ENCODE measurements at regions not wholly inside any gene's neighbourhood (a gene's known extent, or its start where the extent isn't known, plus 50 kb on each side); places are given as distances from the start of the nearest gene placed in this dataset.

DNA sequence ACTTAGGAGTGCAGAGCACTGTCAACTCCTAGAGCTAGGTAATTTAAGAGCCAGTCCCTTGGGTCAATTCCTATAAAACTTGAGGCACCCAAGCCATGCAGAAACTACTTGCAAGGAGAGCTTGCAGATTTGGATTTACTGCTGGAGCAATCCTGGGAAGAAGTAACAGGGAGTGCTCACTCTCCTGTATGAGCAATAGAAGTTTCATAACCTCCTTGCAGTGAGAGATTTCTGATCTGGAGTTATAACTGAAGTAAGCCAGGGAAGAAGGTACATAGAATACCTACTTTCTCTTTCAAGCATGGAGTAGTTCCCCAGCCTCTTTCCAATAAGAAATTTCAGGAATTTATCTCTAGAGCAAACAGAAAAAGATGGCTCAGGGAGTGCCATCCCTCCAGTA is 650.1 kb upstream of the USP15 start:
- Histone ChIP-seq H3K9me3 (ENCODE audit: severe bottlenecking) (no peaks in the 10 kb centered on the region), H3K36me3 (ENCODE audit: low read depth) (no peaks in the 10 kb centered on the region), H3K27ac (ENCODE audit: poor library complexity, severe bottlenecking) (no peak overlapping the region), H3K27me3 (ENCODE audit: insufficient read depth, poor library complexity, severe bottlenecking) (no peaks in the 10 kb centered on the region), H3K4me3 (ENCODE audit: severe bottlenecking) (no peak overlapping the region), H3K4me1 (ENCODE audit: insufficient read depth, poor library complexity, severe bottlenecking) (no peaks in the 10 kb centered on the region)
- TF ChIP-seq, protein P1, sequence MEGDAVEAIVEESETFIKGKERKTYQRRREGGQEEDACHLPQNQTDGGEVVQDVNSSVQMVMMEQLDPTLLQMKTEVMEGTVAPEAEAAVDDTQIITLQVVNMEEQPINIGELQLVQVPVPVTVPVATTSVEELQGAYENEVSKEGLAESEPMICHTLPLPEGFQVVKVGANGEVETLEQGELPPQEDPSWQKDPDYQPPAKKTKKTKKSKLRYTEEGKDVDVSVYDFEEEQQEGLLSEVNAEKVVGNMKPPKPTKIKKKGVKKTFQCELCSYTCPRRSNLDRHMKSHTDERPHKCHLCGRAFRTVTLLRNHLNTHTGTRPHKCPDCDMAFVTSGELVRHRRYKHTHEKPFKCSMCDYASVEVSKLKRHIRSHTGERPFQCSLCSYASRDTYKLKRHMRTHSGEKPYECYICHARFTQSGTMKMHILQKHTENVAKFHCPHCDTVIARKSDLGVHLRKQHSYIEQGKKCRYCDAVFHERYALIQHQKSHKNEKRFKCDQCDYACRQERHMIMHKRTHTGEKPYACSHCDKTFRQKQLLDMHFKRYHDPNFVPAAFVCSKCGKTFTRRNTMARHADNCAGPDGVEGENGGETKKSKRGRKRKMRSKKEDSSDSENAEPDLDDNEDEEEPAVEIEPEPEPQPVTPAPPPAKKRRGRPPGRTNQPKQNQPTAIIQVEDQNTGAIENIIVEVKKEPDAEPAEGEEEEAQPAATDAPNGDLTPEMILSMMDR (IDR thresholded peaks at IDR 0.05; ENCODE audit: poor library complexity, severe bottlenecking), result no peak
- no peak for DNase-seq (ENCODE audit: low spot score)
- no peak for ATAC-seq (ENCODE audit: low read depth)

GRCh38 chr12:61629702-61630101 is 630.5 kb upstream of the USP15 start:
- ATAC-seq (ENCODE audit: low read depth) (no peak), DNase-seq (ENCODE audit: low spot score) (no peak)
- Histone ChIP-seq H3K4me1 (ENCODE audit: insufficient read depth, poor library complexity, severe bottlenecking) (no peaks in the 10 kb centered on the region), H3K36me3 (ENCODE audit: low read depth) (no peaks in the 10 kb centered on the region), H3K27me3 (ENCODE audit: insufficient read depth, poor library complexity, severe bottlenecking) (no peaks in the 10 kb centered on the region), H3K9me3 (ENCODE audit: severe bottlenecking) (no peaks in the 10 kb centered on the region), H3K4me3 (ENCODE audit: severe bottlenecking) (no peak overlapping the region), H3K27ac (ENCODE audit: poor library complexity, severe bottlenecking) (no peak overlapping the region)
- TF ChIP-seq, protein P1 (IDR thresholded peaks at IDR 0.05; ENCODE audit: poor library complexity, severe bottlenecking), result no peak

DNA sequence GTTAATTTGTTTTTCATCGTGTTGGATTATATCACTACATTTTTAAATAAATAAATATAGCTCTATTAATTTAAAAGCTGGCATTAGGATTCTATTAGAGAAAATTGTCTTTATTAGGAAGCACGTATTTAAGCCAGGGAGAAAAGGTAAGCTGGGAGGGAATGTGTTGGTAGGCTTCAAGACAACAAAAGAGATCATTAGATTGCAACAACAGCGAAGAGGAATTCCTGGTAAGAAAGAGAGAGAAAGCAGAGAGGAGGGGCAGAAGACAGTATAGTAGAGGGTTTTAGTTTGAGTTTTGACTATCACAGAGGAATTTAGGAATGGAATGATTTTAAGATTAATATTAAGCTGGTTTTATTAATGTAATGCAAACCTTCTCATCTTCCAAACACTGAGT is 613.6 kb upstream of the USP15 start:
- Histone ChIP-seq H3K36me3 (ENCODE audit: low read depth) (no peaks in the 10 kb centered on the region), H3K4me1 (ENCODE audit: insufficient read depth, poor library complexity, severe bottlenecking) (no peaks in the 10 kb centered on the region), H3K27me3 (ENCODE audit: insufficient read depth, poor library complexity, severe bottlenecking) (no peaks in the 10 kb centered on the region), H3K4me3 (ENCODE audit: severe bottlenecking) (no peak overlapping the region), H3K9me3 (ENCODE audit: severe bottlenecking) (no peaks in the 10 kb centered on the region), H3K27ac (ENCODE audit: poor library complexity, severe bottlenecking) (no peak overlapping the region)
- ATAC-seq (ENCODE audit: low read depth), result no peak
- no peak for DNase-seq (ENCODE audit: low spot score)
- TF ChIP-seq, protein P1 (IDR thresholded peaks at IDR 0.05; ENCODE audit: poor library complexity, severe bottlenecking), result no peak

GRCh38 chr12:61647566-61647965 is 612.6 kb upstream of the USP15 start:
- no peak overlapping the region for H3K4me3 ChIP-seq (ENCODE audit: severe bottlenecking)
- no peak overlapping the region for H3K27ac ChIP-seq (ENCODE audit: poor library complexity, severe bottlenecking)
- no peaks in the 10 kb centered on the region for H3K4me1 ChIP-seq (ENCODE audit: insufficient read depth, poor library complexity, severe bottlenecking)
- ATAC-seq (ENCODE audit: low read depth) (no peak), DNase-seq (ENCODE audit: low spot score) (no peak)
- H3K36me3 ChIP-seq (ENCODE audit: low read depth), result no peaks in the 10 kb centered on the region
- no peaks in the 10 kb centered on the region for H3K27me3 ChIP-seq (ENCODE audit: insufficient read depth, poor library complexity, severe bottlenecking)
- no peaks in the 10 kb centered on the region for H3K9me3 ChIP-seq (ENCODE audit: severe bottlenecking)
- TF ChIP-seq, protein P1 (IDR thresholded peaks at IDR 0.05; ENCODE audit: poor library complexity, severe bottlenecking), result no peak

DNA sequence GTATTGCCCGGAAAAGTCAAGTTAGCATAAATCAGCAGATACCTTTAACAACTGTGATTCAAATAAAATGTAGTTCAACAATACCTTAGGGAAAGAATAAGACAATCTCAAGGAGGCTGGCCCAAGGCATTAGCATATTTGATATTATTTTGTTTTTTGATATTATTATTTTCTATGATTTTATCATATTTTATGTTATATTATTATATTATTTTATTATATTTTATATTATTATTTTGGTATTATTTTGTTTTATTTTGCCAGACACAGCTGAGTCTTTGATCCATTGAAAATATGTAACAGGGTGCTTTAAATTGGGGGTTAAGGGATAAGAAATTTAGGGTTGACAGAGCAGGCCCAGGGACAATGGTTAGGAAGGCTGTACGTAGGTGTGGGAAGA is 607.9 kb upstream of the USP15 start:
- no peak overlapping the region for H3K27ac ChIP-seq (ENCODE audit: poor library complexity, severe bottlenecking)
- no peak overlapping the region for H3K4me3 ChIP-seq (ENCODE audit: severe bottlenecking)
- no peaks in the 10 kb centered on the region for H3K9me3 ChIP-seq (ENCODE audit: severe bottlenecking)
- H3K4me1 ChIP-seq (ENCODE audit: insufficient read depth, poor library complexity, severe bottlenecking), result no peaks in the 10 kb centered on the region
- ATAC-seq (ENCODE audit: low read depth) (no peak), DNase-seq (ENCODE audit: low spot score) (no peak)
- H3K27me3 ChIP-seq (ENCODE audit: insufficient read depth, poor library complexity, severe bottlenecking), result no peaks in the 10 kb centered on the region
- H3K36me3 ChIP-seq (ENCODE audit: low read depth), result no peaks in the 10 kb centered on the region
- TF ChIP-seq, protein P1 (IDR thresholded peaks at IDR 0.05; ENCODE audit: poor library complexity, severe bottlenecking), result no peak

Data from RWPE2 (cell line).